ENCODE measurements at regions not wholly inside any gene's neighbourhood (a gene's known extent, or its start where the extent isn't known, plus 50 kb on each side); places are given as distances from the start of the nearest gene placed in this dataset.
"Not testable (repeated sequence)": the region's sequence is repeated elsewhere in the genome, so short reads cannot be mapped to it uniquely, and the experiment has no call there.

- DNase-seq: no peak
Observed at GRCh38 chr7:101744588-101744987, 72.8 kb upstream of the CUX1 start.

GRCh38 chr7:101746314-101746713, 71.1 kb upstream of the CUX1 start:
- DNase-seq: no peak

GRCh38 chr7:101747053-101747878, 70.2 kb upstream of the CUX1 start:
- DNase-seq: no peak

- no peak for DNase-seq
Observed at GRCh38 chr7:101747879-101748345, 69.5 kb upstream of the CUX1 start.

- DNase-seq: no peak
Observed at GRCh38 chr7:101749891-101750290, 67.5 kb upstream of the CUX1 start.

- no peak for DNase-seq
Observed at GRCh38 chr7:101753316-101753715, 64.1 kb upstream of the CUX1 start.

GRCh38 chr7:101754424-101755159, 62.8 kb upstream of the CUX1 start:
- DNase-seq: no peak

GRCh38 chr7:101757879-101758278, 59.5 kb upstream of the CUX1 start:
- DNase-seq: no peak

- not testable (repeated sequence) for DNase-seq
Observed at GRCh38 chr7:101758519-101758918, 58.9 kb upstream of the CUX1 start.

GRCh38 chr7:101764221-101764620, 53.2 kb upstream of the CUX1 start:
- no peak for DNase-seq

- no peak for DNase-seq
Observed at GRCh38 chr7:101767544-101767943, 49.9 kb upstream of the CUX1 start.
